ENCODE measurements at regions not wholly inside any gene's neighbourhood (a gene's known extent, or its start where the extent isn't known, plus 50 kb on each side); places are given as distances from the start of the nearest gene placed in this dataset.

DNA sequence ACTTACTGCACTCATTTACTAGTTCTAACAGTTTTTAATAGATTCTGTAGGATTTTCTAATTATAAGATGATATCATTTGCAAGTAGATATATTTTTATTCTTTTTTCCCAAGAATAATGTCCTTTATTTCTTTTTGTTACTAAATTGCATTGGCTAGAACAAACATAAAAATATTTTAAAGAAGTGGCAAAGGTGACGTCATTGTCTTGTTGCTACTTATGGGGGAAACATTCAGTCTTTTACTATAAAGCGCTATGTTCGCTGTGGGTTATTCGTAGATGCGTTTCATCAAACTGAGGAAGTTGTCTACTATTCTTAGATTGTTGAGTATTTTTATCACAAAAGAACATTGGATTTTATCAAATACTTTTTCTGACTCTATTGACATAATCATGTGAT, 765.2 kb upstream of the POU3F3 start (continued):
- TF ChIP-seq, protein P1, sequence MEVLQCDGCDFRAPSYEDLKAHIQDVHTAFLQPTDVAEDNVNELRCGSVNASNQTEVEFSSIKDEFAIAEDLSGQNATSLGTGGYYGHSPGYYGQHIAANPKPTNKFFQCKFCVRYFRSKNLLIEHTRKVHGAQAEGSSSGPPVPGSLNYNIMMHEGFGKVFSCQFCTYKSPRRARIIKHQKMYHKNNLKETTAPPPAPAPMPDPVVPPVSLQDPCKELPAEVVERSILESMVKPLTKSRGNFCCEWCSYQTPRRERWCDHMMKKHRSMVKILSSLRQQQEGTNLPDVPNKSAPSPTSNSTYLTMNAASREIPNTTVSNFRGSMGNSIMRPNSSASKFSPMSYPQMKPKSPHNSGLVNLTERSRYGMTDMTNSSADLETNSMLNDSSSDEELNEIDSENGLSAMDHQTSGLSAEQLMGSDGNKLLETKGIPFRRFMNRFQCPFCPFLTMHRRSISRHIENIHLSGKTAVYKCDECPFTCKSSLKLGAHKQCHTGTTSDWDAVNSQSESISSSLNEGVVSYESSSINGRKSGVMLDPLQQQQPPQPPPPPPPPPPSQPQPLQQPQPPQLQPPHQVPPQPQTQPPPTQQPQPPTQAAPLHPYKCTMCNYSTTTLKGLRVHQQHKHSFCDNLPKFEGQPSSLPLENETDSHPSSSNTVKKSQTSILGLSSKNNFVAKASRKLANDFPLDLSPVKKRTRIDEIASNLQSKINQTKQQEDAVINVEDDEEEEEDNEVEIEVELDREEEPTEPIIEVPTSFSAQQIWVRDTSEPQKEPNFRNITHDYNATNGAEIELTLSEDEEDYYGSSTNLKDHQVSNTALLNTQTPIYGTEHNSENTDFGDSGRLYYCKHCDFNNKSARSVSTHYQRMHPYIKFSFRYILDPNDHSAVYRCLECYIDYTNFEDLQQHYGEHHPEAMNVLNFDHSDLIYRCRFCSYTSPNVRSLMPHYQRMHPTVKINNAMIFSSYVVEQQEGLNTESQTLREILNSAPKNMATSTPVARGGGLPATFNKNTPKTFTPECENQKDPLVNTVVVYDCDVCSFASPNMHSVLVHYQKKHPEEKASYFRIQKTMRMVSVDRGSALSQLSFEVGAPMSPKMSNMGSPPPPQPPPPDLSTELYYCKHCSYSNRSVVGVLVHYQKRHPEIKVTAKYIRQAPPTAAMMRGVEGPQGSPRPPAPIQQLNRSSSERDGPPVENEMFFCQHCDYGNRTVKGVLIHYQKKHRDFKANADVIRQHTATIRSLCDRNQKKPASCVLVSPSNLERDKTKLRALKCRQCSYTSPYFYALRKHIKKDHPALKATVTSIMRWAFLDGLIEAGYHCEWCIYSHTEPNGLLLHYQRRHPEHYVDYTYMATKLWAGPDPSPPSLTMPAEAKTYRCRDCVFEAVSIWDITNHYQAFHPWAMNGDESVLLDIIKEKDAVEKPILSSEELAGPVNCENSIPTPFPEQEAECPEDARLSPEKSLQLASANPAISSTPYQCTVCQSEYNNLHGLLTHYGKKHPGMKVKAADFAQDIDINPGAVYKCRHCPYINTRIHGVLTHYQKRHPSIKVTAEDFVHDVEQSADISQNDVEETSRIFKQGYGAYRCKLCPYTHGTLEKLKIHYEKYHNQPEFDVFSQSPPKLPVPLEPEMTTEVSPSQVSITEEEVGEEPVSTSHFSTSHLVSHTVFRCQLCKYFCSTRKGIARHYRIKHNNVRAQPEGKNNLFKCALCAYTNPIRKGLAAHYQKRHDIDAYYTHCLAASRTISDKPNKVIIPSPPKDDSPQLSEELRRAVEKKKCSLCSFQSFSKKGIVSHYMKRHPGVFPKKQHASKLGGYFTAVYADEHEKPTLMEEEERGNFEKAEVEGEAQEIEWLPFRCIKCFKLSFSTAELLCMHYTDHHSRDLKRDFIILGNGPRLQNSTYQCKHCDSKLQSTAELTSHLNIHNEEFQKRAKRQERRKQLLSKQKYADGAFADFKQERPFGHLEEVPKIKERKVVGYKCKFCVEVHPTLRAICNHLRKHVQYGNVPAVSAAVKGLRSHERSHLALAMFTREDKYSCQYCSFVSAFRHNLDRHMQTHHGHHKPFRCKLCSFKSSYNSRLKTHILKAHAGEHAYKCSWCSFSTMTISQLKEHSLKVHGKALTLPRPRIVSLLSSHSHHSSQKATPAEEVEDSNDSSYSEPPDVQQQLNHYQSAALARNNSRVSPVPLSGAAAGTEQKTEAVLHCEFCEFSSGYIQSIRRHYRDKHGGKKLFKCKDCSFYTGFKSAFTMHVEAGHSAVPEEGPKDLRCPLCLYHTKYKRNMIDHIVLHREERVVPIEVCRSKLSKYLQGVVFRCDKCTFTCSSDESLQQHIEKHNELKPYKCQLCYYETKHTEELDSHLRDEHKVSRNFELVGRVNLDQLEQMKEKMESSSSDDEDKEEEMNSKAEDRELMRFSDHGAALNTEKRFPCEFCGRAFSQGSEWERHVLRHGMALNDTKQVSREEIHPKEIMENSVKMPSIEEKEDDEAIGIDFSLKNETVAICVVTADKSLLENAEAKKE (CRISPR knock-in tag; IDR thresholded peaks at IDR 0.05): no peak

DNA sequence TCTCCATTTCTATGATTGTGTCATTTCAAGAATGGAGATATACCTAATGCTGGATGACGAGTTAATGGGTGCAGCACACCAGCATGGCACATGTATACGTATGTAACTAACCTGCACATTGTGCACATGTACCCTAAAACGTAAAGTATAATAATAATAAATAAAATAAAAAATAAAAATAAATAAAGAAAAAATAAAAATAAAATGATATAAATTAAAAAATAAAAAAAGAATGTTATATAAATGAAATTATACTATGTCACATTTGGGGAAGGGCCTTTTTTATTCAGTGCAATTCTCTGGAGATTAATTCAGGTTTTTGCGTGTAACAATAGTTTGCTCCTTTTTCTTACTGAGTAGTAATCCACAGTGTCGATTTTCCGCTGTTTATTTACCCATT, 763.5 kb upstream of the POU3F3 start:
- no peaks in the 10 kb centered on the region for H3K27me3 ChIP-seq (ENCODE audit: insufficient read depth)
- no peak for TF ChIP-seq POLR2AphosphoS5 (IDR thresholded peaks at IDR 0.05; ENCODE audit: low read depth)
- no peak for TF ChIP-seq JUNB (IDR thresholded peaks at IDR 0.05; ENCODE audit: unreplicated experiment)
- TF ChIP-seq CREB1 (CRISPR knock-in tag; IDR thresholded peaks at IDR 0.05; ENCODE audit: low read depth): no peak
- TF ChIP-seq, protein P1 (CRISPR knock-in tag; IDR thresholded peaks at IDR 0.05): no peak
- no peak for TF ChIP-seq ZNF331 (CRISPR knock-in tag; IDR thresholded peaks at IDR 0.05; ENCODE audit: low read depth)
- TF ChIP-seq, protein P2, sequence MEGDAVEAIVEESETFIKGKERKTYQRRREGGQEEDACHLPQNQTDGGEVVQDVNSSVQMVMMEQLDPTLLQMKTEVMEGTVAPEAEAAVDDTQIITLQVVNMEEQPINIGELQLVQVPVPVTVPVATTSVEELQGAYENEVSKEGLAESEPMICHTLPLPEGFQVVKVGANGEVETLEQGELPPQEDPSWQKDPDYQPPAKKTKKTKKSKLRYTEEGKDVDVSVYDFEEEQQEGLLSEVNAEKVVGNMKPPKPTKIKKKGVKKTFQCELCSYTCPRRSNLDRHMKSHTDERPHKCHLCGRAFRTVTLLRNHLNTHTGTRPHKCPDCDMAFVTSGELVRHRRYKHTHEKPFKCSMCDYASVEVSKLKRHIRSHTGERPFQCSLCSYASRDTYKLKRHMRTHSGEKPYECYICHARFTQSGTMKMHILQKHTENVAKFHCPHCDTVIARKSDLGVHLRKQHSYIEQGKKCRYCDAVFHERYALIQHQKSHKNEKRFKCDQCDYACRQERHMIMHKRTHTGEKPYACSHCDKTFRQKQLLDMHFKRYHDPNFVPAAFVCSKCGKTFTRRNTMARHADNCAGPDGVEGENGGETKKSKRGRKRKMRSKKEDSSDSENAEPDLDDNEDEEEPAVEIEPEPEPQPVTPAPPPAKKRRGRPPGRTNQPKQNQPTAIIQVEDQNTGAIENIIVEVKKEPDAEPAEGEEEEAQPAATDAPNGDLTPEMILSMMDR (conservative IDR thresholded peaks at IDR 0.05; ENCODE audit: low read depth in 2 of 2): no peak
- no peak for TF ChIP-seq EZH2phosphoT487 (IDR thresholded peaks at IDR 0.05; ENCODE audit: unreplicated experiment)
- no peak for TF ChIP-seq EZH2 (IDR thresholded peaks at IDR 0.05; ENCODE audit: low read depth, unreplicated experiment)

More for the DNA sequence above, 763.5 kb upstream of the POU3F3 start:
- Histone ChIP-seq H3K4me1 (ENCODE audit: insufficient read depth) (peaks cover 9% of the 10 kb centered on the region), H3F3A (replicated peaks; ENCODE audit: low read depth) (no peaks in the 10 kb centered on the region), H3K36me3 (ENCODE audit: insufficient read depth) (peaks cover 3% of the 10 kb centered on the region; the same call in 1 of the 2 replicates), H3K4me2 (no peak overlapping the region), H3K27ac (ENCODE audit: low read depth) (no peak overlapping the region), H2AFZ (no peak overlapping the region), H3K4me3 (no peak overlapping the region), H4K20me1 (replicated peaks; ENCODE audit: insufficient read depth) (no peaks in the 10 kb centered on the region), H3K79me2 (replicated peaks; ENCODE audit: insufficient read depth) (no peaks in the 10 kb centered on the region), H3K9me2 (ENCODE audit: insufficient read depth) (peaks cover 3% of the 10 kb centered on the region; the same call in 1 of the 2 replicates)
- peaks cover 7% of the 10 kb centered on the region; the same call in 2 of the 3 replicates for H3K9me3 Mint-ChIP-seq
- peaks cover 11% of the 10 kb centered on the region for H3K36me3 Mint-ChIP-seq (ENCODE audit: low read depth)
- H3K4me3 Mint-ChIP-seq: no peak overlapping the region
- ATAC-seq: no peak
- H3K27ac Mint-ChIP-seq: no peak overlapping the region
- peaks cover 4% of the 10 kb centered on the region for H3K27me3 Mint-ChIP-seq (ENCODE audit: insufficient read depth, low read depth, poor library complexity)
- no peak for DNase-seq (ENCODE audit: low spot score)
- H3K4me1 Mint-ChIP-seq: peaks cover 4% of the 10 kb centered on the region; the same call in 2 of the 3 replicates
